ENCODE measurements at regions not wholly inside any gene's neighbourhood (a gene's known extent, or its start where the extent isn't known, plus 50 kb on each side); places are given as distances from the start of the nearest gene placed in this dataset.
"Not testable (repeated sequence)": the region's sequence is repeated elsewhere in the genome, so short reads cannot be mapped to it uniquely, and the experiment has no call there.

DNA sequence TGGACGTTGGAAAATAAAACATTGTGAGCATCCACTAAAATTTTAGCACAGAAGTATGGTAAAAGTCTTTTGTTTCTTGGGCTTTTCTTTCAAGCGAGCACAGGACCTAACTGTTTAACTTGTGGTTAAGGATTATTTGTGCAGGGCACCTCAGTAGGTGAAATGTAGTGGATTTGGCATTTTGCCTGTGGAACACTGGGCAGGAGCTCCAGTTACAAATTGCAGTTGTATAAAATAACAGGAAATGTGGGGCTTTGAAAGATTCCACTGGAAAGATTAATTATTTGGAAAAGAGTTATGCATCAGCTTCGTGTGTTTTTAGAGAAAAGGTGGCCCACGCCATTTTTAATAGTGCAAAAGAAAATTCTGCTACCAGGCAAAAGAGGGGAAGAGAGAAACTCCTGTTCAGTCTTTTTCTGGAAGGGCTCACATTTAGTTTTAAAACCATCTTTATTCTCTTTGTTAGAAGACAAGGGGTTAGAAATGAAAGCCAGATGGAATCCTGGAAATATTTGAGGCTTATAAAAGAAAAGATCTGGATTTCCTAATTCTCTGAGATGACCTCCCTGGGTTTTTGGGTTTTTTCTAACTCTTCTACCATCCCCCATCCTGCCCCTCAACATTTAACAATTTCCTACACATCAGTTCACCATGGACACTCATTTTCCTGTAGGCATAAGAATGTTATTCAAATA, 144.3 kb upstream of the SERTAD2 start:
- peak; percentile 36 for DNase-seq

DNA sequence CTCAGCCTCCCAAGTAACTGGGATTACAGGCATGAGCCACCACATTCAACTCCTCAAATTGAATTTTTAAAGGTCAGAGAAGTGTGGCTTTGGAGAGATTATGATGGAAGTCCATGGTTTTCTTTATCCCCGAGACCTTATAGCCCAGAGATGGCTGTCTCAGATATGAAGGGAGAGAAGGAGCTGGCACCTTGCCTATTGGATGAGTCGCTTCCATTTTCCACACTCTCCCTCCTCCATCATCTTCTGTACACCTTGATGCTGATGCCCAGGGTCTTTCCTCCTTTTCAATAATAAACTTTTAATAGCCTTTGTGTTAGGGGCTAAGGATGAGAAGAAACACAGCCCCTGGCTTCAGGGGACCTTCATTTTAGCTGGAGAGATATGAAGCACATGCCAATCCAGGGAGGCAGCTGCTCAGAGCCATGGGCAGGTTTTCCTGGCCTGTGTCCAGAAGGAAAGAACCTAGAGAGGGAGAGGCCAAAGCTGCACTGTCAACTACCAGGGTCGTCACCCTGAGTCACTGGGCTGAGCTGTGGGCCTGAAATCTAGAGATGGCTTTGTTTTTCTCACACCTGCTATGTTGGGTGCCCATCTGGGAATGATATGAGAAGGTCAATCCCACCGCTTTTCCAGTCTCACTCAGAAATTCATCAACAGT, 146.0 kb upstream of the SERTAD2 start:
- no peak for DNase-seq

DNA sequence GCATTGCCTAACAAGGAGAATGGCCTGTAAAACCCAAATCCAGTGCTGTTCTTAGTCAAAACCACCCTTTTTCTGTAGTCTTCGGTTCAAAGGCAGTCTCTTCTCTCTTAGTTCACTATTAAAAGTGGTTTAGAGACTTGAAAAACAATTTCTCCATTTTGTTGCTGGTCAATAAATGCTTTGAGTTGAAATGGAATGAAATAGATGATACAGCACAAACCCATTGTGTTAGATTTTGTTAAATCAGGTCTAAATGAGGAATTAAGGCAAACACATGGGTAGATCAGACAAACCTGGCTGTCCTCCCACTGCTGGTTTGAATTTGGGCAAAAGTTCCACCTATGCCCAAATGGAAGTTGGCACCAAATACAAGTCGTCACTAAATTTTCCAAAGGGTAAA, 150.1 kb upstream of the SERTAD2 start:
- no peak for DNase-seq

DNA sequence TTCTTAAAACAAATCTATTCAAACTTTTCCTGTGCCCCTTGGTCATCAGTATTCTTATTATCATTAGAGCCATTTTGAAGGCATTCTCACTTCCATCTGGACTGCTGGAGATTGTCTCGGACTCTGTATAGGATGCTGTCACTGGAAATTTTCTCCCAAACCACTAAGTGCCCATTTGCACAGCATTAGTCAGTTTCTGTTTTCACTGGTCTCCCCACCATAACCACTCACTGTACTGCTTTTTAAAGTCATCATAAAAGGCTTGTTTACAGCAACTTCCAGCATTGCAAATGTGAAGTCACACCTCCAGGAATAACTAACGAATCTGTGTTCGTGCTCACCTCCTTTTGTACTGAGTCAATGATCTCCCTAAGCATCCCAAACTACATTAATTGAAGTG, 150.9 kb upstream of the SERTAD2 start:
- DNase-seq = no peak

DNA sequence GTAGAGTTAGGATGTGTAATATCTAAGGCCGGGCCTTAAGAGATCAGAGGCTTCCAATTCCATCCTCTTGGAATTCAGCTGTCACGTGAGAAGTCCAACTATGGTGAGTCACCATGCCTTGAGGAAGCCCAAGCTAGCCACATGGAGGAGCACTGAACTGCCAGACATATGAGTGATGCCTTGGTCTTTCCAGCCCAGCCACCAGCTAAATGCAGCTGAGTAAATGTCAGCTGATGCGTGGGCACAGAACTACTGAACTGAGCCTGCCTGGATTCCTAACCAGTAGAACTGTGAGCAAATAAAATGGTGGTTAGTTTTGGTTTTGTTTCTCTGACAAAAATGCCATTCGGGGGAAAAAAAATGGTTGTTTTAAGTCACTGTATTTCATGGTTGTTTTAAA, 153.7 kb upstream of the SERTAD2 start:
- no peak for DNase-seq

DNA sequence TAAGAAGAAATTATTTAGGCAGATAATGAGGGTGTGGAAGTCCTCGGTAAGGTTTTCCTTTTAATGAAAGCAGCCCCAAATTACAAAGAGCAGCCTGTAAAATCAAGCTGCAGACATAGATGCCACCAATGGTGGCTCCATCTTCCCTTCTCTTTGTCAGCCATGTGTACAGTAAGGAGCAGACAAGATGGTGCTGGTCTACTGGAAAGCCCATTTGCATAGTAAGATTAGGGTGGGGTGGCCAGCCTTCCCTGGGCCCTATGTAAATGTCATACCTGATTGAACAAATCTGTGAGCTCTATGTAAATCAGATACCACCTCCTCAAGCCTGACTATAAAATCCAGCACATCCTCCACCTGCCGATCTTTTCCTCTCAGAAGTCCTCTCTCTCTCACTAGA, 154.4 kb upstream of the SERTAD2 start:
- DNase-seq = no peak

DNA sequence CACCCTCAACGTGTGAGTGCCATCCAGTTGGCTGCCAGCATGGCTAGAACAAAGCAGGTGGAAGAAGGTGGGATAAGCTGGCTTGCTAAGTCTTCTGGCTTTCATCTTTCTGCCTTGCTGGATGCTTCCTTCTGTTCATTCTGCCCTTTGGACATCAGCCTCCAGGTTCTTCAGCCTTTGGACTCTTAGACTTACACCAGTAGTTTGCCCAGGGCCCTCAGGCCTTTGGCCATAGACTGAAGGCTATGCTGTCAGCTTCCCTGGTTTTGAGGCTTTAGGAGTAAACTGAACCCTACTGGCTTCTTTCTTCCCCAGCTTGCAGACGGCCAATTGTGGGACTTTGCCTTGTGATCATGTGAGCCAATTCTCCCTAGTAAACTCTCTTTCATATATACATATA, 155.0 kb upstream of the SERTAD2 start:
- DNase-seq = no peak

DNA sequence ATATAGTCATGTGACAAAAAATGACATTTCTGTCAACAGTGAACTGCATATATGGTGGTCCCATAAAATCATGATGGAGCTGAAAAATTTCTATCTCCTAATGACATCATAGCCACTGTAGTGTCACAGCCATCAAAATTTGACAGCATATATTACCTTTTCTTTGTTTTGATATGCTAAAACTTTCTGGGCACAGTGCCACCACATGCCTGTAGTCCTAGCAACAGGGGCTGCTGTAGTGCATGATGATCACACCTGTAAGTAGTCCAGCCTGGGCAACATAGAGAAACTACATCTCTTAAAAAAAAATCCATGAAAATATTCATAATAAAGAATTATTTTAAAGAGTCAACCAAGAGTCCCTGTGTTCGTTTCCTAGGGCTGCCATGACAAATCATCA, 155.5 kb upstream of the SERTAD2 start:
- DNase-seq = no peak

DNA sequence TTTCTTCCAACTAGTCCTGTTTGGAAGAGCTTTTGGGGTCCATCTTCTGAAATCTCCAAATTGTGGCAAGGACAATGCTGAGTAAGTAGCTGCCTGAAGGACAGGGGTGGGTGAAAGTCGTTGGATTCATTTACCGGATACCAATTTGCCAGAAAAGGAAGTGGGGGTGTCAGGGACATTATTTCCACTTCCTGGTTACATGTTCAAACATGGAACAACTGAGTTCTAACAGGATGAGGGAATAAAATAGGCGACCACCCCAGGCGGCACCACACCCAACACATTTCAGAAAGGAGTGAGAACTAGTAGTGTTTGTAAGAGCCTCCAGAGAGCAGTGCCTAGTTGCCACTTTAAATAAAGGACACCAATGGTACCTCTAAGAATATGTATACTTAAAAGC, 158.6 kb upstream of the SERTAD2 start:
- DNase-seq = no peak

DNA sequence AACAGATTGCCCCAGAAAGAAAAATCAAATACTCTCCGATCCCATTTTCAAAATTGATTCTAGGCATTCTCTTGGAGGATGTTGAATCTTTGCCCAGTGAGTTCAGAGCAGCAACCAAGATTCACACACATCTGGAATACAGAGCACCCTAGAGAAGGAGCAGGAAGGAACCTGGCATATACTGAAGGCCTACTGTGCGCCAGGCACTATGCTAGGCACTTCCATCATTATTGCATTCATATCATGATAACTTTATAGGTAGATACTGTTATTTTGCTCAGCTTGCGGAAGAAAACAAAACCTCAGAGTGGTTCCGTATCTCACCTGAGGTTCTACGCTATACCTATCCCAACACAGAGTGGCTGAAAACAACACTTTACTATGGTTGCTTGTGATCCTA, 160.3 kb upstream of the SERTAD2 start:
- DNase-seq = no peak

DNA sequence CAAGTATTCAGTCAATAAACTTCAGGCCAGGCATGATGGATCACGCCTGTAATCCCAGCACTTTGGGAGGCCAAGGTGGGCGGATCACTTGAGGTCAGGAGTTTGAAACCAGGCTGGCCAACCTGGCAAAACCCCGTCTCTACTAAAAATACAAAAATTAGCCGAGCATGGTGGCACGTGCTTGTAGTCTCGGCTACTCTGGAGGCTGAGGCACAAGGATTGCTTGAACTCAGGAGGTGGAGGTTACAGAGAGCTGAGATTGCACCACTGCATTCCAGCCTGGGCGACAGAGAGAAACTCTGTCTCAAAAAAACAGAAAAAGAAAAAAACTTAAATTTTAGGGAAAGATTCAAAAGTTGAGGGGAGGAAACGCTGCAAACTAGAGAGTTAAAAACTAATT, 162.8 kb upstream of the SERTAD2 start:
- not testable (repeated sequence) for DNase-seq

DNA sequence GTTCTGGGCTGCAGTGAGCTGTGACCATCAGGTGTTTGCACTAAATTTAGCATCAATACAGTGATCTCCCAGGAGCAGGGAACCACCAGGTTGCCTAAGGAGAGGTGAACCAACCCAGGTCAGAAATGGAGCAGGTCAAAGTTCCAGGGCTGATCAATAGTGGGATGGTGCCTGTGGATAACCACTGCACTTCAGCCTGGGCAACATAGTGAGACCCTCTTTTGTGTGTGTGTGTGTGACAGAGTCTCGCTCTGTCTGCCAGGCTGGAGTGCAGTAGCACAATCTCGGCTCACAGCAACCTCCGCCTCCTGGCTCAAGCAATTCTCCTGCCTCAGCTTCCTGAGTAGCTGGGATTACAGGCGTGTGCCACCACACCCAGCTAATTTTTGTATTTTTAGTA, 163.7 kb upstream of the SERTAD2 start:
- DNase-seq = no peak

DNA sequence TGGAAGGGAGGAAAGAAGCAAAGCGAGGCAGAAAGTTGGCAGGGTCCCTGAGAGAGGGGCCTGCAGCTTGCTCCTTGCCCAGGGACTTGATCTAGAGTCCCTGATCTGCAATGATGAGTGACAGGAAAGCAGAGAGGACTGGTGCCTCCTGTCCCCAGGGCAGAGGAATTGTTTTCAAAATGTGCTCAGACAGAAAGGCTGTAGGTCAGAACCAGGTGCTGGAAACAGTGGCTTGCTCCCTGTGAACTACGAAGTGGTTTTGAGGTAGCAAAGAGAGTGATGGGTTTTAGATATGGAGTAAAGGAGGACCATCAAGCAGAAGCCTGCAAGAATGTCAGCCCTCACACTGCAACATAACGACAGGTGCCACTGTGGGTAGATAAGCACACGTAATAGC, 164.9 kb upstream of the SERTAD2 start:
- no peak for DNase-seq

DNA sequence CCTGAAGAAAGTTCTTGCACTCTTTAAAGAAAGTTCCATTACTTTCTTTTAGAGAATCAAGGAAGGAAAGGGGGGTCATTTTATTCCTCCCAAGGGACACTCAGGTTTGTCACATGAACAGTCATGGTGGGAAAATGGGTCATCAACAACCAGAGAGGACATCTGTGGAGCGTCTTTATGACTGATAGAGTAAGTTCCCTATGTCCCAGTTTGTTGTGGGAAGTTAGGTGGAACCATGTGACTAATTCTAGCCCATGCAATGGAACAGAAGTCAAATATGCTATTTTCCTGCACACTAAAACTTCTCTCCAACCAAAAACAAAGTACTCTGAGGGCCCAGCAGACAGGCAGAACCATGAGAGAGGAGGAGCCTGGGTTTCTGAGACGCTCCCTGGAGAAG, 165.6 kb upstream of the SERTAD2 start:
- DNase-seq = no peak

DNA sequence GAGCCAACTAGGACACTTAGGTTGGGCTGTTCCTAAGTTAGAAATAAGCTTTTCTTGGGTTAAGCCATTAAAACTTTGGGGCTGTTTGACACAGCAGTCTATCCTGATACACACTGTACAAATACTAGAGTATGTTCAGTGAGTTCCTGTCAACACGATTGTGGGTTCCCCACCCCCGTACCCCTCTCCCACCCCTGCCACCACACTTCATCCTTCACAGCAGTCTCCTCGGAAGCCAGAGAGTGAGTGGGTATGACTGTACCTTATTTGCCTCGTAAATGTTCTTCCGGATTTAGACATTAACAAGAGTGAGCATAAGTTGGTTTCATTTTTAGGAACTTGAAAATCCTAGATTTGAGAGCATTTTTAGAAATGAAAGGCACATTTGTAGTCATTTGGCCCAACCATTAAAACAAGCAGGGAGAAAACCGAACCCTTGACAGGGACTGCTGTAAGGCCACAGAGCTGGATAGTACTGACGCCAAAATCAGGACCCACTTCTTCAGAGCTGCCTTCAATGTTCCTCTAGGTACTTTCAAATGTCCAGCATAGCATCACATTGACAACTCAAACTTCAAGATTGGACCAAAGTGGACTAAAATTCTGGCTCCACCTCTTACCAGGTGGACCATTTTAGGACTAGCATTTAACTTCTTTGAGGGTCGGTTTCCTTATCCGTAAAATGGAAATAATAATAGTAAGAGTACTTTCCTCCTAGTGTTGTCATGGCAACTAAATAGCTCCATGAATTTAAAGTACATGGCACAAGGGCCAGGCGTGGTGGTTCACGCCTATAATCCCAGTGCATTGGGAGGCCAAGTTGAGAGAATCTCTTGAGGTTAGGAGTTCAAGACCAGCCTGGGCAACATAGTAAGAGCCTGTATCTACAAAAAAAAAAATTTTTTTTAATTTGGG, 166.3 kb upstream of the SERTAD2 start:
- no peak for DNase-seq

DNA sequence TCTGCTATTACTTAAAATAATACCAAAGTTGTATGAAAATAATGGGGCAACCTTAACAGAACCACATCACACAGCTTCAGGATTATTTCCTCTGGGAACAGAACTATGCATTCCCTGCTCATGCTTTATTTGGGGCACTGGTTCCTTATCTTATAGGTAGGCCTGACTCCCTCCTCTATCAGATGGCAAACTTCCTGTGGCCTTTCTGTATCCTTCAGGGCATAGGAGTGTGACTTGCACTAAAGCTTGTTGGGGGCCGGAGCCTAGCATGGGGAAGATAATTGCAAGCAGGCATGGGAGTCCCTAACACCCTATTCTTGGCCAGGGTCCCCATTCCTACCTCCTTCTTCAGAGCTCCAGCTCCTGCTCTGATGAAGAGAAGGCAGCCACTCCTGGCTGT, 167.2 kb upstream of the SERTAD2 start:
- no peak for DNase-seq

DNA sequence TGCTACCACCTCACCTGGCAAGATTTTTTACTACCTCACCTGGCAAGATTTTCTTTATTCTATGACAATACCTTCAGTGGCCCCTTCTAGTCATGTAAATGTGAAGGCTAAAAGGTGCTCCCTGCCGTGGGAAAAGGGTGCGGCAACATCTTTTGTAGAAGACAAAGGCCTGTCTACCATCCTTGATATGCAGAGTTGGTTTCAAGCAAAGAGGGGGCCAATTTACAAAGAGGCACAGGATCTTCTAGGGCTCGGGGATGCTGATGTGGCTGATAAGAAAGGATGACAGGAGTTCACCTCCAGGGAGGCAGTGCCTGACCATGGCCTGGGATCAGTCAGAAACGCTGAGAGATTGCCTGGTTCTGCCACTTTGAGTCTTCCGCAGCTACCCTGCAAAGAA, 165.4 kb upstream of the SLC1A4 start:
- no peak for DNase-seq

DNA sequence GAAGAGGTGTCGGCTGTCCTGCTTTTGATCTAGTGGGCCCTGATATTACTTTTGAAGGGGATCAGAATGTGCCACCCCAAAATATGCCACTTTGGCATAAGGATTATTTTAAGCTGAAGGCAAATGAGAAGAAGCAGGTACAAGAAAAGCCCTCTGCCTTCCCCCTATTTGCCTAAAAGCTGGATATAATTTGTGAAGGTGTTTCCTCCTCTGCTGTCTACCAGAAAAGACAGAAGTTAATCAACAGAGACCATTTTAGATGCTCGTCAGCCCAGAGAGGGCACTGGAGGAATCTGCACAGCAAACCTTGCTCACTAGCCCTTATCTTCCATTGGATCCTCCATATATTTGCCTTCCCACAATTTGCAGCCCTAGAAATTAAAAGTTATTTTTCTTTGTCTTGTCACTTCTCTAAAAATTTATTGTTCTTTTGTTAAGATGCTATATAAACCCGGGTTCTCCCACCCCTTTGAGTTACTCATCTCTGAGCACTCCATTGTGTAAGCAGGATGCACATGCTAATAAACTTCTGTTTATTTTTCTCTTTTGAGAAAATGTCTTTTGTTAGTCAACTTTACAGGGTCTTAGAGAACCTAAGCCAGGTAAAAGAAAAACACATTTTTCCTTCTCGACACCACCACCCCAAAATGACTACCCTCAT, 163.2 kb upstream of the SLC1A4 start:
- DNase-seq = no peak

DNA sequence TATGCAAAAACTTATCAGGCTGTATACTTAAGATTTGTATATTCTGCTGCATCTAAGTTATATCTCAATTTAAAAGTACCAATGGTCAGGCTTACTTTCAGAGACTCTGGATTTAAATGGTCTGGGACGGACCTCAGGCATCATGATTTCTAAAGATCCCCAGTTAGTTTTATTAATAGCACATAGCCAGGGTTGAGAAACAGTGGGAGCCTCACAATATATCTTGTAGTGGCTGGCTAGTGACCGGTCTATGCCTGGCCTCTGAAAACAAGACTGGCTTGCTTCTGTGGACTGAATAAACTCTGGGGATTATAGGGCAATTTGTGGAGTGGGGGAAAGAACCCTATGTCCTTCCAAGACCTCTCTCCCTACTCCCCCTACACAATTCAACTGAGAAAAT, 162.5 kb upstream of the SLC1A4 start:
- no peak for DNase-seq

DNA sequence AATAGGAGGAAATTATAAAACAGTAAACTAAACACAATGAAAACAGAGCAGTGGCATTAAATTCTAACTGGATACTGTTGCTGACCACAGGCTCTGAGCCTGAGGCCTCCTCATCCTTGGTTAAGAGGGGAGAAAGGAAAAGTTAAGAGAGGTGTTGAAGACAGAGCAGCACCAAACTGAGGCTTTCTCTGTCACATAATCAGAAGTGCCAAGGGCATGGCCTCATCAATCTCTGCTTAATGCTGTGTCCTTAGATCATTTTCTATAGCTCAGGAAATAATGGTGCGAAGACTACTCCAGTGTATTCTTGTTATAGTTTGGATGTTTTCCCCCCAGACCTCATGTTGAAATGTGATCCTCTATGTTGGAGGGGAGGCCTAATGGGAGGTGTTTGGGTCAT, 160.9 kb upstream of the SLC1A4 start:
- DNase-seq = no peak

DNA sequence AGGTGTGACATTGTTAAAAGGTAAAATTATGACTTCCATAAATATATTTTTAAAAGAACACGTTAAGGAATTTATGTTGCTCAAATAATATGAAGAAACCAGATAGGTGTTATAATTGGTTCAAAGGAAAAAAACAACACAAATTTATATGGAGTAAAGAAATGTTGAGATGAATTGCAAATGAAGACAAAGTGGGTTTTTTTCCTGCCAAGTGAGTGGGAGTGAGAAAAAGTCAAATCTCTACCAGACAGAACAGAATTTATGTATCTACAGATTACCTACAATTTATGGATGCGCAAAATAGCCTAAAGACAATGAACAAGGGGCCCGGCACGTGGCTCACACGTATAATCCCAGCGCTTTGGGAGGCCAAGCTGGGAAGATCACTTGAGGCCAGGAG, 159.7 kb upstream of the SLC1A4 start:
- no peak for DNase-seq

DNA sequence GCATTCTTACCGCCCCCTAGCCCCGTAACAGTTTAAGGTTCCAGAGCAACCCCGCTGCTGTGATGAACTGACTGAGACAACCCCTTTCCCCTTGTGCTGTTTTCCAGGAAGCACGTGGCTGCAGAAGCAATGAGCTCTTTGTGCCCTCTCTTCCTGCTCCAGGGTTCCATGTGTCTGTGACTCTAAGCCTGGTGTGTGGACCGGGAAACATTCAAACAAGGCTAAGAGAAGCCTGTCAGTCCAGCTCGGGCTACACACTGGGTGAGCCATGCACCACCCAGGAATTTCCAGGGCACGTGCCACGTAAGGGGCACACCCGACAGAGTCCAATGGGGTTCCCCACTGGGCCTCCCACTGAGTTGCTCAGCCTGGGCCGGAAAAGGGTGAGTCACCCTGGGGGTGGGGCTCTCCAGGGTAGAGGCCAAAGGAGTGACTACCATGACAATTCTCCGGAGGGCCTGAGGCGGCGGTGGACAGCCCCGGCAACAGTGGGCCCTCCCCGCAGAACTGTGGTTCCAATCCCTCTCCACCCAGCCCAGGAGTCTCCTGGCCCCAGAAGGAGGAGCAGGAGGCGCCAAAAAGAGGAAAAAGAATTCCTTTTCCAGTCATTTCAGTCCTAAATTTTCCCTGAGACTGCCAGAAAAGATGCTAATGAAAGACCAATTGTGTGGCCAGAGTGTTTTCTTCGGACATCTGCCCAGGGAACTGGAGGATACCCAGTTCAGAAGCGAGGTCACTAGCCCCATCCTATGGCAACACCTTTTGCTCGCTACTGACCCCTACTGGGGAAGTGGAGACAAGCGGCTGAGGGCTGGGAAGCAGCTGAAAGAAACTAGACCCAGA, 157.8 kb upstream of the SLC1A4 start:
- peak; percentile 21 for DNase-seq

DNA sequence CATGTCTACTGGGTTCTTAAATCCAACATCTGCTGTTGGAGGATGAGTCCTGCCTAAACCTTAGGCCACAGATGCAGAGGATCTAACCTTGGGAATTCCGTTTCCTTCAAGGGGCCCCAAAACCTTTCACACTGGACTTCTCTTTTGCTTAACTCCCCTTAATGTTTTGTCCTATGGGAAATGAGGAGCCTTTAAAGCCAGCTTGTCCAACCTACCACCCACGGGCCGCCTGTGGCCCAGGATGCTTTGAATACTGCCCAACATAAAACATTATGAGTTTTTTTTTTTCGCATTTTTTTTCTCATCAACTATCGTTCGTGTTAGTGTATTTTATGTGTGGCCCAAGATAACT, 157.2 kb upstream of the SLC1A4 start:
- DNase-seq = no peak

Data from NCI-H1092 treated with DMSO at 0.1 percent for 48 hours (cell line).